ENCODE measurements at regions not wholly inside any gene's neighbourhood (a gene's known extent, or its start where the extent isn't known, plus 50 kb on each side); places are given as distances from the start of the nearest gene placed in this dataset.
A peak's percentile ranks its signal among the peaks of the same experiment; 100 is the strongest.

GRCh38 chr5:176174345-176175025 is 63.7 kb upstream of the SIMC1 start:
- Mint-ChIP-seq H3K36me3 (ENCODE audit: low read depth) (no peaks in the 10 kb centered on the region), H3K27ac (no peak overlapping the region), H3K4me3 (no peak overlapping the region), H3K27me3 (ENCODE audit: low read depth) (peaks cover 18% of the 10 kb centered on the region), H3K4me1 (ENCODE audit: low read depth) (no peaks in the 10 kb centered on the region), H3K9me3 (ENCODE audit: insufficient read depth) (no peaks in the 10 kb centered on the region)
- ATAC-seq: no peak
- CTCF ChIA-PET: no interaction called here
- POLR2A ChIA-PET: no interaction called here
- peak; percentile 14 for DNase-seq

GRCh38 chr5:176175101-176175852 is 62.9 kb upstream of the SIMC1 start:
- CTCF ChIA-PET: no interaction called here
- H3K27me3 Mint-ChIP-seq (ENCODE audit: low read depth): peaks cover 18% of the 10 kb centered on the region
- no peaks in the 10 kb centered on the region for H3K36me3 Mint-ChIP-seq (ENCODE audit: low read depth)
- no peaks in the 10 kb centered on the region for H3K4me1 Mint-ChIP-seq (ENCODE audit: low read depth)
- no peaks in the 10 kb centered on the region for H3K9me3 Mint-ChIP-seq (ENCODE audit: insufficient read depth)
- ATAC-seq (no peak), DNase-seq (peak; percentile 9)
- no peak overlapping the region for H3K4me3 Mint-ChIP-seq
- POLR2A ChIA-PET: no interaction called here
- H3K27ac Mint-ChIP-seq: no peak overlapping the region

DNA sequence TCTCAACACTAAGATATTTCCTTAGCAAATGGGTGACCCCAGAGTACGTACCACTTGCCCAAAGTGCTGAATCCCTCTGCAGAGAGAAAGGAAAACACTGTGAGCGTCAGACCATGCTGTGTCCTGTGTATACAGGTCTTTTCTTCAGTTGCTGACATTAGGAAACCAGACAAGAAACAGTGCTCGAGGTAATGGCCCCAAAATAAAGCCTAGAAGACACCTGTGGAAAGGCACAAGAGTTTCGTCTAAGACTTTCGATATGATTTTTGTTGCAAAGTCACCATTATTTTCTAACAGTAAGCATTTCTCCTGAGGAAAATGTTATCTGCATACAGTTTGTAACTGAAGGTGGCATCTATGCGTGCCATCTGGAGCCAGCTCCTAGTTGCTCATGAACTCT is 62.0 kb upstream of the SIMC1 start:
- Mint-ChIP-seq H3K27ac (no peak overlapping the region), H3K4me3 (no peak overlapping the region), H3K27me3 (ENCODE audit: low read depth) (peaks cover 18% of the 10 kb centered on the region), H3K4me1 (ENCODE audit: low read depth) (no peaks in the 10 kb centered on the region), H3K36me3 (ENCODE audit: low read depth) (no peaks in the 10 kb centered on the region), H3K9me3 (ENCODE audit: insufficient read depth) (no peaks in the 10 kb centered on the region)
- POLR2A ChIA-PET: no interaction called here
- DNase-seq (no peak), ATAC-seq (no peak)
- CTCF ChIA-PET: no interaction called here

DNA sequence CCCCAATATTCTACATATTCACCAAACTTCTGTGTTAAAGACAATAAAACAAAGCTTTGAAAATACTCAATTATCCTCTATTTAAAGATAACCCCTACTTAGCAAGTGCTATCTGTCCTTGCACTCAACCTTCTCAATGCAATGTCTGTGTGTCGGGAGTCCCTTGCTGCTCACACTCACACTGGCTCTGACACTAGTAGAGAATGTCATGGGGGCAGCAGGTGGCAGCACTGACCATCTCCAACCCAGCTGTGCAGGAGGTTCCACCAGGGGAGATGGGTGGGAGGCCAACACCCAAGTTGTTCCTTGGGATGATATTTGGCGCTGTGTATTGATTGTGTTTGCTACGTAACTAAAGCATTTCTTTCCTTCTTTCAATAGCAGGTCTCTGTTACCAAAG is 59.4 kb upstream of the SIMC1 start:
- H3K9me3 Mint-ChIP-seq (ENCODE audit: insufficient read depth): no peaks in the 10 kb centered on the region
- H3K36me3 Mint-ChIP-seq (ENCODE audit: low read depth): no peaks in the 10 kb centered on the region
- H3K4me3 Mint-ChIP-seq: no peak overlapping the region
- H3K27me3 Mint-ChIP-seq (ENCODE audit: low read depth): peaks cover 23% of the 10 kb centered on the region
- H3K4me1 Mint-ChIP-seq (ENCODE audit: low read depth): no peaks in the 10 kb centered on the region
- DNase-seq (no peak), ATAC-seq (no peak)
- CTCF ChIA-PET: no interaction called here
- no peak overlapping the region for H3K27ac Mint-ChIP-seq
- POLR2A ChIA-PET: no interaction called here

GRCh38 chr5:176180339-176180738 is 57.9 kb upstream of the SIMC1 start:
- Mint-ChIP-seq H3K9me3 (ENCODE audit: insufficient read depth) (no peaks in the 10 kb centered on the region), H3K27ac (no peak overlapping the region), H3K4me3 (no peak overlapping the region), H3K4me1 (ENCODE audit: low read depth) (no peaks in the 10 kb centered on the region), H3K36me3 (ENCODE audit: low read depth) (no peaks in the 10 kb centered on the region), H3K27me3 (ENCODE audit: low read depth) (peaks cover 30% of the 10 kb centered on the region)
- ChIA-PET CTCF (no interaction called here), POLR2A (no interaction called here)
- no peak for DNase-seq
- no peak for ATAC-seq

DNA sequence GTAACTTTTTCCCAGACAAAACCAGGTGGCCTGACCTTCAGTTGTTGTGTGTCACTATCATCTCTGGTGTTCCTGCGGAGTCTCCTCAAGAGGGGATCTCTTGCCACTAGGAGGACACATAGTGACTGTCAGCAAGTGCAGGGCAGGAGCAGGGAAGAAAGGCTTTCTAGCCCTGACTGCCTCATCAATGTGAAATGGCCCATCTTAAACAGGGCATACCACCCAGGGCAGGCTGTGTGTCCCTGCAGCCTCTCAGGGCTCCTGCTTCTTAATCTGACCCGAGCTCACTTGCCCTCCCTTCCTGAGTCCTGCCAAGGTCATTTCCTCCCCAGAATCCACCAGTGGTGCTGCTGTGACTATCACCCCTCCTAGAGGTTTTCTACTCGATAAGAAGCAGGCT is 57.4 kb upstream of the SIMC1 start:
- CTCF ChIA-PET: no interaction called here
- POLR2A ChIA-PET: no interaction called here
- DNase-seq (no peak), ATAC-seq (no peak)
- H3K4me3 Mint-ChIP-seq: no peak overlapping the region
- H3K36me3 Mint-ChIP-seq (ENCODE audit: low read depth): no peaks in the 10 kb centered on the region
- H3K4me1 Mint-ChIP-seq (ENCODE audit: low read depth): no peaks in the 10 kb centered on the region
- H3K27ac Mint-ChIP-seq: no peak overlapping the region
- H3K27me3 Mint-ChIP-seq (ENCODE audit: low read depth): peaks cover 28% of the 10 kb centered on the region
- no peaks in the 10 kb centered on the region for H3K9me3 Mint-ChIP-seq (ENCODE audit: insufficient read depth)

DNA sequence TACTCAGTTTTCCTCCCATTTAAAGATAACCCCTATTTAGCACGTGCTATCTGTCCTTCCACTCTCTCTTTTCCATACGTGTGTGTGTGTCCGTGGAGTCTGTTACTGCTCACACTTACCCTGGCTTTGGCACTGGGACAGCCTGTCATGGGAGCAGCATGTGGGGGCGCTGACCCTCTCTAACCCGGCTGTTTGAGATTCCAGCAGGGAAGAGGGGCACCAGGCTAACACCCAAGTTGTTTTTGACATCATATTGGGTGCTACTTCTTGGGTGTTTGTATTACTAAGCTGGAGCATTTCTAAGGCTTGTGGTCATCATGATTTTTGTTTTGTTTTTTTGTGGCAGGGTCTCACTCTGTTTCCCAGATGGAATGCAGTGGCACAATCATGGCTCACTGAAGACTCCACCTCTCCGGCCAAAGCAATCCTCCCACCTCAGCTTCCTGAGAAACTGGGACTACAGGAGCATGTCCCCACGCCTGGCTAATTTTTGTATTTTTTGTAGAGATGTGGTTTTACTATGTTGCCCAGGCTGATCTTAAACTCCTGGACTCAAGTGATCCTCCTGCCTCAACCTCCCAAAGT is 56.9 kb upstream of the SIMC1 start:
- Mint-ChIP-seq H3K36me3 (ENCODE audit: low read depth) (no peaks in the 10 kb centered on the region), H3K4me3 (no peak overlapping the region), H3K27ac (no peak overlapping the region), H3K9me3 (ENCODE audit: insufficient read depth) (no peaks in the 10 kb centered on the region), H3K4me1 (ENCODE audit: low read depth) (no peaks in the 10 kb centered on the region), H3K27me3 (ENCODE audit: low read depth) (peaks cover 27% of the 10 kb centered on the region)
- ChIA-PET POLR2A (no interaction called here), CTCF (no interaction called here)
- ATAC-seq (no peak), DNase-seq (no peak)

DNA sequence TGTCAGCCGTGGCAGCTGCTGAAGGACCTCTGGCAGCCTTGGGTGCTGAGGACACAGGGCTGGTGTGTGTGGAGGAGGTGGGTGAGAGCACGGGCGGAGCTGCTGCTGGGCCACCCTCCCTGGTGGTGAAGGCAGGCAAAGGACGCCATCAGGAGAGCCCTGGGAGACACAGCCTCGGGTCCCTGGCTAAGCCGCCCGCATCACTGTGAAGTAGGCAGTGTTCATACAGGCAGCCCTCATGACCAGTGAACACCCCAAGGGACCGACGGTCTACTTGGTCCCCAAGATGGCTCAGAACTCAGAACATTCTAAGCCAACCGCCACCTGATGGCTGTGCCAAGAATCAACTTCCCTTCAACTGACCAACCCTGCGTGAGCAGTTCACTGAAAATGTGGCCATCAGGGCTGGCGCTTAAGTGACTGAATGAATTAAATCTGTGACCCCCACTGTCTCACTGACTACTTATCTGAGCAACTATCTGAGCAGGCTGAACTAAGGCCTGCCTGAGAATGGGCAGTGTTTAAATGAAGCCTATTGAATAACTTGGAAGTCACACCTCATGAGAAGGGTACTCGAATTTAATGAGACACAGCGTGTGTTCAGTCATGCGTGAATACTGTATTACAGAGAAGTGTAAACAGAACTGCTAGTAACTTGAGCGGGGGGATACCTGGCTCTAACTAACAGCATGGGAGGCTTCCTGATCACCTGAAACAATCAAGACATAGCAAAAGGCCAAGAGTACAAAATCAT is 54.7 kb upstream of the SIMC1 start:
- ATAC-seq (no peak), DNase-seq (no peak)
- Mint-ChIP-seq H3K27me3 (ENCODE audit: low read depth) (peaks cover 27% of the 10 kb centered on the region), H3K27ac (no peak overlapping the region), H3K4me1 (ENCODE audit: low read depth) (no peaks in the 10 kb centered on the region), H3K36me3 (ENCODE audit: low read depth) (no peaks in the 10 kb centered on the region), H3K9me3 (ENCODE audit: insufficient read depth) (no peaks in the 10 kb centered on the region), H3K4me3 (no peak overlapping the region)
- POLR2A ChIA-PET: no interaction called here
- CTCF ChIA-PET: no interaction called here

DNA sequence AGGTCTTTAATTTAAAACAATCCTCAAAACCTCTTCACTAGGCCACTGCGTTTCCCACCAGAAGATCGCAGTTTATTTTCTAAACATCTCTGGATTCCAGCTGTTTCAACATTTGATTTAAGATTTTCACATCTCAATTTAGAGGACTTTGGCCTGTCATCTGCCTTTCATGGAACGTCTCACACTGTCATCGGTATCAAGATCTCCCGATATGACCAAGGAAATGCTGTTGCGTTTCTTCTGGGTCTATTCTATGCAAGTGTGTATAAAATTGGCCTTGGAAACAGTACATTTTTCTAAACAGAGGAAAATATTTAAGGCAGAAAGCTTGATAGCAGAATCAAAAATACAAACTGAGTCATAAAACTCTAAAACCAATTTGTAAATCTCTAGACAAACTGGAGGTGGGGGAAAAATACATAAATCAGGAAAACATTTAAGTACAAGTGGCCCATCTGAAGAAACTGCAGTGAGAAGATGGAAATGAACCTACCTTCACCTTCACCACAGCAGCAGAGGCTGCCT is 53.6 kb upstream of the SIMC1 start:
- Mint-ChIP-seq H3K4me1 (ENCODE audit: low read depth) (no peaks in the 10 kb centered on the region), H3K36me3 (ENCODE audit: low read depth) (no peaks in the 10 kb centered on the region), H3K27me3 (ENCODE audit: low read depth) (peaks cover 24% of the 10 kb centered on the region), H3K4me3 (no peak overlapping the region), H3K9me3 (ENCODE audit: insufficient read depth) (no peaks in the 10 kb centered on the region), H3K27ac (no peak overlapping the region)
- ChIA-PET POLR2A (no interaction called here), CTCF (no interaction called here)
- DNase-seq: no peak
- ATAC-seq: no peak

- ChIA-PET CTCF (no interaction called here), POLR2A (no interaction called here)
- H3K9me3 Mint-ChIP-seq (ENCODE audit: insufficient read depth): no peaks in the 10 kb centered on the region
- H3K36me3 Mint-ChIP-seq (ENCODE audit: low read depth): no peaks in the 10 kb centered on the region
- DNase-seq: no peak
- H3K27me3 Mint-ChIP-seq (ENCODE audit: low read depth): peaks cover 19% of the 10 kb centered on the region
- ATAC-seq: no peak
- H3K4me3 Mint-ChIP-seq: no peak overlapping the region
- no peak overlapping the region for H3K27ac Mint-ChIP-seq
- no peaks in the 10 kb centered on the region for H3K4me1 Mint-ChIP-seq (ENCODE audit: low read depth)
Measured at GRCh38 chr5:176185133-176185733, 53.0 kb upstream of the SIMC1 start.

DNA sequence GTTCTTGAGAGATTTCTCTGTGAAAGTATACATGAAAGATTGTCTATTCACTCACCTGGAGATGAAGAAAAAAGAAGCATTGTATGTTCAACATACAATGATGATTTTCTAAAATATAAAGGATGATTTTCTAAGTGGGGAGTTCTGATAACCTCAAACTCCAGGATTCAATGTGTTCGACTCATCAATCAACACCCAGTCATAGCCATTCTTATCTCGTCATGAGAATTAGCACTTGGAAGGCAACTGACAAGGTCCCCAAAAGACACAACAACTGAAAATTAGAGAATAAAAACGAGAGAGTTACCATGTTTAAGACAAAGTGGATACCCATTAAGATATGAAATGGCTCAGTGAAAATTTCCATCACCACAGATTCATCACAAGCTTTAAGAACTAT is 52.1 kb upstream of the SIMC1 start:
- H3K9me3 Mint-ChIP-seq (ENCODE audit: insufficient read depth): no peaks in the 10 kb centered on the region
- ATAC-seq: no peak
- CTCF ChIA-PET: no interaction called here
- no peak for DNase-seq
- H3K4me3 Mint-ChIP-seq: no peak overlapping the region
- H3K36me3 Mint-ChIP-seq (ENCODE audit: low read depth): no peaks in the 10 kb centered on the region
- no peak overlapping the region for H3K27ac Mint-ChIP-seq
- peaks cover 14% of the 10 kb centered on the region for H3K27me3 Mint-ChIP-seq (ENCODE audit: low read depth)
- POLR2A ChIA-PET: no interaction called here
- no peaks in the 10 kb centered on the region for H3K4me1 Mint-ChIP-seq (ENCODE audit: low read depth)
